ENCODE measurements at regions not wholly inside any gene's neighbourhood (a gene's known extent, or its start where the extent isn't known, plus 50 kb on each side); places are given as distances from the start of the nearest gene placed in this dataset.

DNA sequence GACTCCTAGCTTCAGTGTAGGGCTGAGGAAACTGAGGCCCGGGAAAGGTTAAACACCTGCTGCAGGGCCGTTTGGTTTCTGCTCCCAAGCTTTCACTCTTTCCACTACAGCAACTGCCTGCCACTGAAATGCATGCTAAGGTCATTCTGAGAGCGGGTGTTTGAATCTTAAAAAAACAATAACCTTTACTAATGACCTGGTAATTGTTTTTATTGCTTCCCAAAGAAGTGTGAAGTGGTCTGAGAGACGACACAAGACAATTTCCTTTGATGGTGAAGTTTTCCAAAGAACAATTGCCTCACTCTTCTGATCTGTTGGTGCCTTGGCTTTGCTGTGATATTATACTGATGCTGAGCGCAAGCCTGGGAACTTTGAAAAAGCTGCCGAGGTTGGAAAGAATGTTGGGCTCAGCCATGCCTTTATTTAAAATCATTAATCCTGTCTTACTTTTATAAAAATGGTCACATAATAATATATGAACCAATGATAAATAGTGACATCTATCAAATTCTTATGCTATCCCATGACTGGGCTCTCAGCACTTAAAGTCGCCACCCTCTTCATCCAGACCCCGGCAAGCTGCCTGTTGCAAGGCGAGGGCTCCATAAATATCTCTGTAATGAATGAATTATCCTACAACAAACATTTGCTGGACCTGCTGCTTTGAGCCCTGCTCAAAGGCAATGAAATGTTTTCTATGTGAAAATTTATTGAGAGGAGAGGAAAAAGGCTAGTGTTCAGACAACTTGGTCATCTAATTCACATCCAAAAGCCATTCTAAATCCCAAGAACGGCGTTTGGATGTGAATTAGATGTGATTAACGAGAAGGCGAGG is 67.8 kb upstream of the SOD3 start:
- TF ChIP-seq SIN3A (IDR thresholded peaks at IDR 0.05; ENCODE audit: borderline replicate concordance, insufficient read depth, low read length) (no peak), TAF1 (IDR thresholded peaks at IDR 0.05; ENCODE audit: borderline replicate concordance, insufficient read depth, low read length) (no peak), POLR2AphosphoS5 (IDR thresholded peaks at IDR 0.05; ENCODE audit: low read depth, low read length) (no peak), REST (IDR thresholded peaks at IDR 0.05; ENCODE audit: insufficient read depth in 1 of 2, low read depth in 2 of 2, low read length in 2 of 2) (no peak), FOXP2 (optimal IDR thresholded peaks at IDR 0.05; ENCODE audit: borderline replicate concordance, extremely low read depth, extremely low read length, insufficient read depth) (no peak)

DNA sequence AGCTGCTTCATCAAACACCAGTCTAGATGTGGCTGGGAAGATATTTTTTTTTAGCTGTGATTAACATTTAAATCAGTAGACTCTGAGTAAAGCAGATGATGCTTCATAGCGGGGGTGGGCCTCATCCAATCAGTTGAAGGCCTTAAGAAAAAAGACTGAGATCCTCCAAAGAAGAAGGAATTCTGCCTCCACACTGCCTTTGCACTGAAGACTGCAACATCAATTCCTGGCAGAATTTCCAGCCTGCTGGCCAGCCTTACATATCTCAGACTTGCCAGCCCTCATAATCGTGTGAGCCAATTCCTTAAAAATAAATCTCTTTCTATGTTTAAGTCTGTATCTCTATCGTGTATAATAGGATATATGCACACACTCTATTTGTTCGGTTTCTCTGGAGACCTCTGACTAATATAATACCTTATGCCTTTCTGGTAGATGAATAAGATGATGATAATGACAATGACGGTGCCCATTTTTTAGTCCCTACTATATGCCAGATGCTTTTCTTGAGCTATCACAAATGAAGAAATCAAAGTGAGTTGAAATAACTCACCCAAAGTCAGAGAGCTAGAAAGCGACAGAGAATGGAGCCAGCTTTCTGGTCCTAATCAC is 66.1 kb upstream of the SOD3 start:
- TF ChIP-seq SIN3A (IDR thresholded peaks at IDR 0.05; ENCODE audit: borderline replicate concordance, insufficient read depth, low read length) = no peak
- no peak for TF ChIP-seq POLR2AphosphoS5 (IDR thresholded peaks at IDR 0.05; ENCODE audit: low read depth, low read length)
- TF ChIP-seq FOXP2 (optimal IDR thresholded peaks at IDR 0.05; ENCODE audit: borderline replicate concordance, extremely low read depth, extremely low read length, insufficient read depth) = no peak
- TF ChIP-seq REST (IDR thresholded peaks at IDR 0.05; ENCODE audit: insufficient read depth in 1 of 2, low read depth in 2 of 2, low read length in 2 of 2) = no peak
- no peak for TF ChIP-seq TAF1 (IDR thresholded peaks at IDR 0.05; ENCODE audit: borderline replicate concordance, insufficient read depth, low read length)

DNA sequence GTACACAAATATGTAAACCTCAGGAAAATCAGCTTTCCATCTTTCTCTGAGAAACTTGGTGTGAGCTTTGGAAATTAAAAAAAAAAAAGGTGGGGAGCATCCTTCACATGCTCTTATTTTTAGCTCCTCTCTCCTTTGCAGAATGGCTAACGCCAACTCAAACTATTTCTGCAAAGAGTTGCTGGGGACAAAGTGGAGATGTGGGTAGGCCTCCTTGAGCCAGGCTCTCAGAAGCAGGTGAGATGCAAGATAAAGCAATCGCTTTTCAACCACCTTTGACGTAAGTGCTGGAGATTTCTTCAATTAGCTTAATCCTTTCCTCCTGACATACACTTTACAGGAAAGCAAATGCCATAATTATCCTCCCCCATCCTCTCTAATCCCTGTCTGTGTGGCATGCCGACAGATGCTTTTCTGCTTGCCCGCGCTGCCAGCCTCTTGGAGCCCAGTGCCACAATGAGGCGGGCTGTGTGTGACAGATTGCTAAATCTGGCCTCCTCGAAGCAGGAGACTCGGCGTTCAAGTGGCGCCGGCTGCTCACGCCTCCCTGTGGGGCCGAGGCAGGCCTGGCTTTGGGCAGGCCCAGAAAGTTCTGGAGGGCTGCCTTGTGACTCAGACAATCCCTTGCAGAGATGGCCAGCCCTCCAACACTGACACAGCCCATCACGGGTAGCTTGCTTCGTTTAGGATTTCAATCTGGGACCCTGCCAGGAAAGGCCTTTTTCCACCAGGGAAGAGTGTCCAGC is 64.9 kb upstream of the SOD3 start:
- TF ChIP-seq POLR2AphosphoS5 (IDR thresholded peaks at IDR 0.05; ENCODE audit: low read depth, low read length) (no peak), TAF1 (IDR thresholded peaks at IDR 0.05; ENCODE audit: borderline replicate concordance, insufficient read depth, low read length) (no peak), SIN3A (IDR thresholded peaks at IDR 0.05; ENCODE audit: borderline replicate concordance, insufficient read depth, low read length) (no peak), REST (IDR thresholded peaks at IDR 0.05; ENCODE audit: insufficient read depth in 1 of 2, low read depth in 2 of 2, low read length in 2 of 2) (no peak), FOXP2 (optimal IDR thresholded peaks at IDR 0.05; ENCODE audit: borderline replicate concordance, extremely low read depth, extremely low read length, insufficient read depth) (no peak)

DNA sequence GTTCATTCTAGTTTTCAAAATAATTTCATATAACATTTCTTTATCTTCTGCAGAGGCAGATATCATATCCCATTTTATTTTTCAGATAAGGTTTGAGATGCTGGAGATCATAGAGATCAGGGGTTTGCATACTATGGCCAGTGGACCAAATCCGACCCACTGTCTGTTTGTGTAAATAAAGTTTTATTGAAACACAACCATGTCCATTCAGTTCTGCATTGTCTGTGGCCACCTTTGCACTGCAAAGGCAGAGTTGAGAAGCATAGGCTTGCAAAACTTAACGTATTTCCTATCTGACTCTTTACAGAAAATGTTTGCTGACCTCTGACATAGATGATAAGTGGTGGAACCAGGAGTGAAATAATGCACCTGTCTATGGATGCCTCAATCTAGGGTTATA is 63.9 kb upstream of the SOD3 start:
- TF ChIP-seq FOXP2 (optimal IDR thresholded peaks at IDR 0.05; ENCODE audit: borderline replicate concordance, extremely low read depth, extremely low read length, insufficient read depth) = no peak
- no peak for TF ChIP-seq SIN3A (IDR thresholded peaks at IDR 0.05; ENCODE audit: borderline replicate concordance, insufficient read depth, low read length)
- TF ChIP-seq REST (IDR thresholded peaks at IDR 0.05; ENCODE audit: insufficient read depth in 1 of 2, low read depth in 2 of 2, low read length in 2 of 2) = no peak
- TF ChIP-seq POLR2AphosphoS5 (IDR thresholded peaks at IDR 0.05; ENCODE audit: low read depth, low read length) = no peak
- no peak for TF ChIP-seq TAF1 (IDR thresholded peaks at IDR 0.05; ENCODE audit: borderline replicate concordance, insufficient read depth, low read length)

All from PFSK-1 (cell line).